ENCODE measurements at regions not wholly inside any gene's neighbourhood (a gene's known extent, or its start where the extent isn't known, plus 50 kb on each side); places are given as distances from the start of the nearest gene placed in this dataset.

DNA sequence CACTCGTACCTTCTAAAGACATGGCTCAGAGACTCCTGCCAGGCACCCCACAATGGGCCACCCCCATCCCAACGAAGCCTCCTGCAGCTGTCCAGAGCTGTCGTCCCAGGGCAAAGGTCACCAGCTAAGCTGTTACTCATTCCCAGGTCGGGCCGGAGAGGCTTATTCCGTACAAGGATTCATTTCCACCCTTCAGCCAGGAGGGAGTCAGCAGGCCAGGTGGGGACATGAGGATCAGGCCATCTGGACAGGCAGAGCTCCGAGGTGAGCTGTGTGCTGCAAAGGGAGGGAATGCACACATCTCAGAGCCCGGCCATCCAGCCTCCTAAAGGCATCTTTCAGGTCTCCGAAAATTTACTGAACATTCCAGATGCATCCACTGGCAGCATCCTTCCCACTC lies 63.9 kb upstream of the NANOS1 start:
- TF ChIP-seq, protein P1, sequence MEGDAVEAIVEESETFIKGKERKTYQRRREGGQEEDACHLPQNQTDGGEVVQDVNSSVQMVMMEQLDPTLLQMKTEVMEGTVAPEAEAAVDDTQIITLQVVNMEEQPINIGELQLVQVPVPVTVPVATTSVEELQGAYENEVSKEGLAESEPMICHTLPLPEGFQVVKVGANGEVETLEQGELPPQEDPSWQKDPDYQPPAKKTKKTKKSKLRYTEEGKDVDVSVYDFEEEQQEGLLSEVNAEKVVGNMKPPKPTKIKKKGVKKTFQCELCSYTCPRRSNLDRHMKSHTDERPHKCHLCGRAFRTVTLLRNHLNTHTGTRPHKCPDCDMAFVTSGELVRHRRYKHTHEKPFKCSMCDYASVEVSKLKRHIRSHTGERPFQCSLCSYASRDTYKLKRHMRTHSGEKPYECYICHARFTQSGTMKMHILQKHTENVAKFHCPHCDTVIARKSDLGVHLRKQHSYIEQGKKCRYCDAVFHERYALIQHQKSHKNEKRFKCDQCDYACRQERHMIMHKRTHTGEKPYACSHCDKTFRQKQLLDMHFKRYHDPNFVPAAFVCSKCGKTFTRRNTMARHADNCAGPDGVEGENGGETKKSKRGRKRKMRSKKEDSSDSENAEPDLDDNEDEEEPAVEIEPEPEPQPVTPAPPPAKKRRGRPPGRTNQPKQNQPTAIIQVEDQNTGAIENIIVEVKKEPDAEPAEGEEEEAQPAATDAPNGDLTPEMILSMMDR (IDR thresholded peaks at IDR 0.05) = no peak
- no peak for TF ChIP-seq POLR2A (IDR thresholded peaks at IDR 0.05)

Measured in adrenal gland (tissue), 5 donors.